HepG2 (cell line): ENCODE measurements at regions not wholly inside any gene's neighbourhood (a gene's known extent, or its start where the extent isn't known, plus 50 kb on each side); places are given as distances from the start of the nearest gene placed in this dataset.

ENCODE experiments used
- CBFB ChIP-seq: sonication (generic); formaldehyde crosslinking; IDR thresholded peaks from 2 replicates; pipeline ENCODE4 v1.4.0; 2020; ENCODE audit warnings: missing genetic modification reagents
- NFE2 ChIP-seq: sonication (generic); formaldehyde crosslinking; IDR thresholded peaks from 2 replicates; pipeline ENCODE4 v1.4.0; 2020; ENCODE audit warnings: missing genetic modification reagents
- POLR2A ChIP-seq, 2 experiments: IDR thresholded peaks; 2 replicates each; pipeline ENCODE4 v1.6.1; 2011; ENCODE audit warnings: low read depth in 2 of 2, low read length in 2 of 2, mild to moderate bottlenecking in 1 of 2, moderate library complexity in 1 of 2; ENCODE audit not compliant: insufficient read depth in 1 of 2
- POLR2AphosphoS5 ChIP-seq: IDR thresholded peaks from 2 replicates; pipeline ENCODE4 v1.6.1; 2012; ENCODE audit warnings: low read depth, low read length
- SIN3A ChIP-seq: IDR thresholded peaks from 2 replicates; pipeline ENCODE4 v1.6.1; 2011; ENCODE audit warnings: low read depth, mild to moderate bottlenecking, control low read depth, low read length, borderline replicate concordance
- SIX4 ChIP-seq: sonication (generic); formaldehyde crosslinking; IDR thresholded peaks from 2 replicates; pipeline ENCODE4 v1.4.0; 2020; ENCODE audit warnings: missing genetic modification reagents
- SRSF4 ChIP-seq: fragments of 200-400 bp; formaldehyde crosslinking; IDR thresholded peaks from one replicate; pipeline ENCODE4 v1.6.1; 2018; ENCODE audit warnings: mild to moderate bottlenecking, low read depth, low read length, moderate library complexity; ENCODE audit not compliant: poor library complexity, severe bottlenecking
- ZNF234 ChIP-seq: sonication (generic); formaldehyde crosslinking; conservative IDR thresholded peaks from 2 replicates; pipeline ENCODE4 v1.5.1; 2020; ENCODE audit warnings: mild to moderate bottlenecking, missing genetic modification reagents
- ZSCAN29 ChIP-seq: sonication (generic); formaldehyde crosslinking; conservative IDR thresholded peaks from 2 replicates; pipeline ENCODE4 v1.4.0; 2020; ENCODE audit warnings: mild to moderate bottlenecking, missing genetic modification reagents
- TF ChIP-seq, protein P1 (sequence below): sonication (generic); formaldehyde crosslinking; IDR thresholded peaks from 2 replicates; pipeline ENCODE4 v1.5.0; 2020; ENCODE audit warnings: mild to moderate bottlenecking, missing genetic modification reagents, moderate library complexity

DNA sequence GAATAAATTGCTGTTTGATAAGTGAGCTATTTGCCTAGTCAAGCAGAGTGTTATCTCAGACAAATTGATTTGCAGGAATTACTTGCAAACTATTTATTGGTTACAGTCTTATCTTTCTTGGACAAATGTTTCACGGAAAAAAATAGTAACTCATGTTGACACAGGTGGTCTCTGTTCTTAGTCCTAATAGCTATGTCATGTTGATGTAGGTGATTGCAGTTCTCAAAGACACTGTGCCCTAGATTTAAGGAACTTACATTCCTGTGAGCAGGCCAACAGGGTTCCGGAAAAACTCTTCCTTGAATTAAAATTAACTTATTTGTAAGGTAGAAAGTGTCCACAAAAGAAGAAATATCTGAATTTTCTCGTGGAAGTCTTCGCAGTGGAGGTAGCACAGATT lies 109.6 kb upstream of the SLCO6A1 start:
- TF ChIP-seq ZNF234 (no peak), ZSCAN29 (CRISPR knock-in tag) (no peak), NFE2 (CRISPR knock-in tag) (no peak), SRSF4 (no peak), SIN3A (no peak), POLR2A (IDR thresholded peaks at IDR 0.05; ENCODE audit: insufficient read depth in 1 of 2, low read depth in 2 of 2, low read length in 2 of 2) (no peak), SIX4 (no peak), CBFB (CRISPR knock-in tag) (no peak), POLR2AphosphoS5 (no peak)
- TF ChIP-seq, protein P1, sequence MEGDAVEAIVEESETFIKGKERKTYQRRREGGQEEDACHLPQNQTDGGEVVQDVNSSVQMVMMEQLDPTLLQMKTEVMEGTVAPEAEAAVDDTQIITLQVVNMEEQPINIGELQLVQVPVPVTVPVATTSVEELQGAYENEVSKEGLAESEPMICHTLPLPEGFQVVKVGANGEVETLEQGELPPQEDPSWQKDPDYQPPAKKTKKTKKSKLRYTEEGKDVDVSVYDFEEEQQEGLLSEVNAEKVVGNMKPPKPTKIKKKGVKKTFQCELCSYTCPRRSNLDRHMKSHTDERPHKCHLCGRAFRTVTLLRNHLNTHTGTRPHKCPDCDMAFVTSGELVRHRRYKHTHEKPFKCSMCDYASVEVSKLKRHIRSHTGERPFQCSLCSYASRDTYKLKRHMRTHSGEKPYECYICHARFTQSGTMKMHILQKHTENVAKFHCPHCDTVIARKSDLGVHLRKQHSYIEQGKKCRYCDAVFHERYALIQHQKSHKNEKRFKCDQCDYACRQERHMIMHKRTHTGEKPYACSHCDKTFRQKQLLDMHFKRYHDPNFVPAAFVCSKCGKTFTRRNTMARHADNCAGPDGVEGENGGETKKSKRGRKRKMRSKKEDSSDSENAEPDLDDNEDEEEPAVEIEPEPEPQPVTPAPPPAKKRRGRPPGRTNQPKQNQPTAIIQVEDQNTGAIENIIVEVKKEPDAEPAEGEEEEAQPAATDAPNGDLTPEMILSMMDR (CRISPR knock-in tag): no peak
